SK-N-SH (cell line): ENCODE measurements at regions not wholly inside any gene's neighbourhood (a gene's known extent, or its start where the extent isn't known, plus 50 kb on each side); places are given as distances from the start of the nearest gene placed in this dataset.

Experiments used
- CTCF ChIA-PET: fragments of 300-600, 350-600 bp; formaldehyde crosslinking; extraction: SDS; loops from one replicate; lab custom pipeline; 2021; lab: Yijun Ruan, JAX
- POLR2A ChIA-PET: fragments of 350-600 bp; sonication (Branson Sonifier 250); formaldehyde crosslinking; extraction: SDS; loops from one replicate; lab custom pipeline; 2020; ENCODE audit warnings: antibody characterized with exemption, inconsistent platforms; lab: Yijun Ruan, JAX
- DNase-seq: peaks from one replicate; pipeline ENCODE4 v3.0.0; 2012
- H2AFZ ChIP-seq: fragments of 200-600 bp; sonication (generic); 2 replicates; pipeline ENCODE4 v1.8.1; 2016; ENCODE audit warnings: antibody characterized with exemption, mild to moderate bottlenecking, low read depth
- H3F3A ChIP-seq: fragments of 200-600 bp; sonication (generic); replicated peaks from 2 replicates; pipeline ENCODE3; 2016; ENCODE audit warnings: antibody characterized with exemption, mild to moderate bottlenecking; ENCODE audit not compliant: insufficient read depth
- H3K27ac ChIP-seq, 2 experiments: fragments of 200-500 bp in 1 of 2; fragments of 200-600 bp in 1 of 2; sonication (Bioruptor generic) in 1 of 2; sonication (generic), shearing (Covaris generic) in 1 of 2; 2 replicates each; pipeline versions ENCODE4 v1.5.1 to v1.6.1; 2014 to 2016; ENCODE audit warnings: low read depth in 2 of 2, inconsistent platforms in 1 of 2, low read length in 1 of 2, mild to moderate bottlenecking in 1 of 2, mixed read lengths in 1 of 2
- H3K27me3 ChIP-seq: fragments of 200-600 bp; sonication (generic), shearing (Covaris generic); 2 replicates; pipeline ENCODE4 v1.6.1; 2016; ENCODE audit warnings: mixed run types; ENCODE audit not compliant: insufficient read depth
- H3K36me3 ChIP-seq, 2 experiments: fragments of 200-500 bp in 1 of 2; fragments of 200-600 bp in 1 of 2; sonication (Bioruptor generic) in 1 of 2; sonication (generic) in 1 of 2; replicated peaks in 1 of 2; 2 replicates each; pipeline versions ENCODE3 to v1.5.1; 2014 to 2016; ENCODE audit warnings: low read length in 1 of 2, mild to moderate bottlenecking in 1 of 2; ENCODE audit not compliant: insufficient read depth in 2 of 2, control insufficient read depth in 1 of 2
- H3K4me1 ChIP-seq, 2 experiments: fragments of 200-500 bp in 1 of 2; fragments of 200-600 bp in 1 of 2; sonication (Bioruptor generic) in 1 of 2; sonication (generic), shearing (Covaris generic) in 1 of 2; 2 replicates each; pipeline versions ENCODE4 v1.5.1 to v1.6.1; 2014 to 2016; ENCODE audit warnings: low read depth in 1 of 2, low read length in 1 of 2, mixed run types in 1 of 2; ENCODE audit not compliant: insufficient read depth in 2 of 2, control insufficient read depth in 1 of 2
- H3K4me2 ChIP-seq: fragments of 200-600 bp; sonication (generic), shearing (Covaris generic); 2 replicates; pipeline ENCODE4 v1.6.1; 2017; ENCODE audit warnings: mixed run types
- H3K4me3 ChIP-seq, 2 experiments: fragments of 200-500 bp in 1 of 2; fragments of 200-600 bp in 1 of 2; sonication (Bioruptor generic) in 1 of 2; sonication (generic), shearing (Covaris generic) in 1 of 2; 2 replicates each; pipeline versions ENCODE4 v1.5.1 to v1.8.1; 2014 to 2016; ENCODE audit warnings: low read depth in 2 of 2, inconsistent platforms in 1 of 2, low read length in 1 of 2, mild to moderate bottlenecking in 1 of 2, mixed read lengths in 1 of 2, moderate library complexity in 1 of 2
- H3K79me2 ChIP-seq: fragments of 200-600 bp; sonication (generic); 2 replicates; pipeline ENCODE4 v1.8.1; 2017; ENCODE audit warnings: mild to moderate bottlenecking; ENCODE audit not compliant: insufficient read depth
- H3K9ac ChIP-seq: fragments of 200-600 bp; sonication (generic); 2 replicates; pipeline ENCODE4 v1.6.1; 2017; ENCODE audit warnings: mixed run types
- H3K9me2 ChIP-seq: fragments of 200-600 bp; sonication (generic); 2 replicates; pipeline ENCODE4 v1.6.1; 2017; ENCODE audit warnings: mixed run types
- H3K9me3 ChIP-seq: fragments of 200-600 bp; sonication (generic); 2 replicates; pipeline ENCODE4 v1.6.1; 2017; ENCODE audit warnings: mixed run types, mild to moderate bottlenecking, moderate library complexity
- H4K20me1 ChIP-seq: fragments of 200-600 bp; sonication (generic); 2 replicates; pipeline ENCODE4 v1.6.1; 2017; ENCODE audit warnings: mild to moderate bottlenecking, mixed run types; ENCODE audit not compliant: insufficient read depth
- ELF1 ChIP-seq: IDR thresholded peaks from 2 replicates; pipeline ENCODE4 v1.4.0; 2012
- EP300 ChIP-seq, 2 experiments: IDR thresholded peaks; 2 replicates each; pipeline versions ENCODE4 v1.4.0 to v1.6.1; 2012; ENCODE audit warnings: borderline replicate concordance in 1 of 2, low read depth in 1 of 2, low read length in 1 of 2
- FOSL2 ChIP-seq: IDR thresholded peaks from 2 replicates; pipeline ENCODE4 v1.4.0; 2012; ENCODE audit warnings: low read depth, mild to moderate bottlenecking, moderate library complexity, borderline replicate concordance
- FOXJ3 ChIP-seq: sonication (generic); formaldehyde crosslinking; IDR thresholded peaks from 2 replicates; pipeline ENCODE4 v1.5.1; 2020; ENCODE audit warnings: mild to moderate bottlenecking, missing genetic modification reagents
- FOXM1 ChIP-seq: IDR thresholded peaks from 2 replicates; pipeline ENCODE4 v1.4.0; 2012; ENCODE audit warnings: low read depth, mild to moderate bottlenecking
- JUND ChIP-seq: IDR thresholded peaks from 2 replicates; pipeline ENCODE4 v1.4.0; 2012
- NFIC ChIP-seq: IDR thresholded peaks from 2 replicates; pipeline ENCODE4 v1.4.0; 2012; ENCODE audit warnings: borderline replicate concordance
- NRF1 ChIP-seq: IDR thresholded peaks from 2 replicates; pipeline ENCODE4 v1.6.1; 2012; ENCODE audit warnings: low read depth, mild to moderate bottlenecking, low read length
- RCOR1 ChIP-seq: fragments of 150-350 bp; IDR thresholded peaks from 2 replicates; pipeline ENCODE4 v1.6.1; 2017; ENCODE audit warnings: antibody characterized with exemption, low read length
- RFX5 ChIP-seq: IDR thresholded peaks from 2 replicates; pipeline ENCODE4 v1.6.1; 2012; ENCODE audit warnings: mild to moderate bottlenecking, improper control_type of control experiment, low read length
- RXRA ChIP-seq: IDR thresholded peaks from 2 replicates; pipeline ENCODE4 v1.4.0; 2012; ENCODE audit warnings: low read depth, mild to moderate bottlenecking, borderline replicate concordance
- SIN3A ChIP-seq: IDR thresholded peaks from 2 replicates; pipeline ENCODE4 v1.6.1; 2012; ENCODE audit warnings: low read depth, mild to moderate bottlenecking, low read length, moderate library complexity, borderline replicate concordance
- SMC3 ChIP-seq: IDR thresholded peaks from 2 replicates; pipeline ENCODE4 v1.6.1; 2012; ENCODE audit warnings: low read depth, low read length, improper control_type of control experiment
- TAF1 ChIP-seq: IDR thresholded peaks from 2 replicates; pipeline ENCODE4 v1.6.1; 2012; ENCODE audit warnings: low read depth, mild to moderate bottlenecking, low read length, moderate library complexity, borderline replicate concordance
- TCF12 ChIP-seq: IDR thresholded peaks from 2 replicates; pipeline ENCODE4 v1.4.0; 2012
- TEAD4 ChIP-seq: IDR thresholded peaks from 2 replicates; pipeline ENCODE4 v1.4.0; 2012; ENCODE audit warnings: mild to moderate bottlenecking, borderline replicate concordance; ENCODE audit not compliant: insufficient read depth
- WGBS: methylation state at CpG from one replicate; pipeline ENCODE4 v1.1.6; 2017; ENCODE audit warnings: low lambda C conversion rate; 5-methylcytosine and 5-hydroxymethylcytosine counted together
- TF ChIP-seq, protein P1 (sequence below): fragments of 150-350 bp; IDR thresholded peaks from 2 replicates; pipeline ENCODE4 v1.6.1; 2017; ENCODE audit warnings: antibody characterized with exemption, low read length, low read depth, borderline replicate concordance
- TF ChIP-seq, protein P2 (sequence below): IDR thresholded peaks from 2 replicates; pipeline ENCODE4; 2012
- TF ChIP-seq, protein P3 (sequence below): fragments of 150-350 bp; IDR thresholded peaks from 2 replicates; pipeline ENCODE4 v1.6.1; 2016; ENCODE audit warnings: mild to moderate bottlenecking, low read depth, low read length
- TF ChIP-seq, protein P4 (sequence below): IDR thresholded peaks from 2 replicates; pipeline ENCODE4 v1.4.0; 2012; ENCODE audit warnings: low read depth, borderline replicate concordance
- TF ChIP-seq, protein P5 (sequence below): IDR thresholded peaks from 2 replicates; pipeline ENCODE4 v1.4.0; 2012; ENCODE audit warnings: low read depth, borderline replicate concordance

DNA sequence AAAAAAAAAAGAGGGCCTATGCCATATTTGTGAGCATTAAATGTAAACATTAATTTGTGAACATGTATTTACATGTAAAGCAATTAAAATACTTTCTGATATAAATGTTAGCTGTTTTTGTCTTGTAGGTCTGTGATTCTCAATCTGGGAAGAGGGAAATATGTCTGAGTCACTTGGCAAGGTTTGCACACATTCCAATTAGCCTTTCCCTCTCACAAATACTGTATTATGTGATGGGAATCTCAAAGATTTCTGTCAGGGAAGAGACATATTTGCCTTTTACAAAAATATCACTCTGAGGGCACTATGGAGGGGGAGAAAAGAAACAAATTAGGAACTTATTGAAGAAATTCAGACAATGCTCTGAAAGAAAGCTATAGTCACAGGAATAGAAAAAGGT lies 483.6 kb downstream of the GBE1 start:
- Histone ChIP-seq H3K27ac (peak overlapping the region in 1 of 2 experiments; percentile 59; a peak in 2 of 4 replicates), H3K9me2 (no peaks in the 10 kb centered on the region), H3K27me3 (no peaks in the 10 kb centered on the region), H4K20me1 (no peaks in the 10 kb centered on the region), H3K4me1 (peaks cover 0 to 23% of the 10 kb centered on the region in 2 experiments; a peak in 3 of 4 replicates), H3K9me3 (no peaks in the 10 kb centered on the region), H3K4me2 (peak overlapping the region; percentile 40), H3K79me2 (no peaks in the 10 kb centered on the region), H2AFZ (no peak overlapping the region), H3K36me3 (no peaks in the 10 kb centered on the region), H3K4me3 (no peak overlapping the region), H3K9ac (0 out of 2 replicates have a peak overlapping the region, but pooled peaks have one; percentile 4), H3F3A (peaks cover 19% of the 10 kb centered on the region)
- TF ChIP-seq, protein P1, sequence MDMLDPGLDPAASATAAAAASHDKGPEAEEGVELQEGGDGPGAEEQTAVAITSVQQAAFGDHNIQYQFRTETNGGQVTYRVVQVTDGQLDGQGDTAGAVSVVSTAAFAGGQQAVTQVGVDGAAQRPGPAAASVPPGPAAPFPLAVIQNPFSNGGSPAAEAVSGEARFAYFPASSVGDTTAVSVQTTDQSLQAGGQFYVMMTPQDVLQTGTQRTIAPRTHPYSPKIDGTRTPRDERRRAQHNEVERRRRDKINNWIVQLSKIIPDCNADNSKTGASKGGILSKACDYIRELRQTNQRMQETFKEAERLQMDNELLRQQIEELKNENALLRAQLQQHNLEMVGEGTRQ, result no peak
- peak; percentile 53 for TF ChIP-seq JUND
- TF ChIP-seq RXRA, result no peak
- no peak for TF ChIP-seq SIN3A
- TF ChIP-seq EP300 (IDR thresholded peaks at IDR 0.05; ENCODE audit: borderline replicate concordance in 1 of 2, low read depth in 1 of 2, low read length in 1 of 2), result peak in 1 of 2 experiments; percentile 28; a peak in 1 of 4 replicates
- TF ChIP-seq, protein P2, sequence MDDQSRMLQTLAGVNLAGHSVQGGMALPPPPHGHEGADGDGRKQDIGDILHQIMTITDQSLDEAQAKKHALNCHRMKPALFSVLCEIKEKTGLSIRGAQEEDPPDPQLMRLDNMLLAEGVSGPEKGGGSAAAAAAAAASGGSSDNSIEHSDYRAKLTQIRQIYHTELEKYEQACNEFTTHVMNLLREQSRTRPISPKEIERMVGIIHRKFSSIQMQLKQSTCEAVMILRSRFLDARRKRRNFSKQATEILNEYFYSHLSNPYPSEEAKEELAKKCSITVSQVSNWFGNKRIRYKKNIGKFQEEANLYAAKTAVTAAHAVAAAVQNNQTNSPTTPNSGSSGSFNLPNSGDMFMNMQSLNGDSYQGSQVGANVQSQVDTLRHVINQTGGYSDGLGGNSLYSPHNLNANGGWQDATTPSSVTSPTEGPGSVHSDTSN, result 0 out of 2 replicates have a peak, but pooled peaks have one; percentile 45
- peak; percentile 79 for TF ChIP-seq FOSL2
- peak; percentile 62 for TF ChIP-seq TCF12
- TF ChIP-seq TEAD4, result 0 out of 2 replicates have a peak, but pooled peaks have one; percentile 53
- TF ChIP-seq NFIC, result peak; percentile 82
- CTCF ChIA-PET, result interaction anchor here (1.2 to 1.3 kb wide), 2 partner anchors 10 to 62 kb away, joined by 3 to 6 read pairs; no protein-coding TSS in a partner anchor
- DNase-seq, result no peak
- POLR2A ChIA-PET, result no interaction called here

DNA sequence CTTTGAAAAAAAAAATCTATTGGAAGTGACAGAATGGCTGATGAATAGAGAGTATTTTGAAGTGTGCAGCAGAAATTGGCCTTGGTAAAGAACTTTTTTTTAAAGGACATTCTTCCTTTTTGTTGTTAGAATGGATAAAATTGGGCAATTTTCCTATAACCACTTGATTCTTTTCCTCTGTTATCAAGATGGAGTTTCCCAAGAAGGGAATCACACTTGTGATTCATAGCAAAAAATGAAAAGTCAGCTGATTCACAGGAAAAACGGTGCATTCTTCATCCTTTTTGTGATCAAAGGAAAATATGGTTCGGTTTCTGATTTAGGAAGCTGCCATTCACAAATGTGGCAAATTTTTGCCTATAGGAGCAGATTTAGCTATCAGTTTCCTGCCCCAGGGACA lies 486.8 kb downstream of the GBE1 start:
- Histone ChIP-seq H3K27me3 (no peaks in the 10 kb centered on the region), H3K9ac (no peak overlapping the region), H4K20me1 (no peaks in the 10 kb centered on the region), H3K36me3 (no peaks in the 10 kb centered on the region), H3K79me2 (no peaks in the 10 kb centered on the region), H3K4me3 (no peak overlapping the region), H3K4me2 (no peak overlapping the region), H3K9me3 (no peaks in the 10 kb centered on the region), H3K9me2 (no peaks in the 10 kb centered on the region), H2AFZ (no peak overlapping the region), H3F3A (peaks cover 14% of the 10 kb centered on the region), H3K27ac (no peak overlapping the region), H3K4me1 (peaks cover 0 to 16% of the 10 kb centered on the region in 2 experiments; a peak in 3 of 4 replicates)
- CTCF ChIA-PET, result interaction anchor here (0.5 to 2.1 kb wide), 3 partner anchors 27 to 596 kb away, joined by 3 to 8 read pairs (median 3); no protein-coding TSS in a partner anchor
- DNase-seq, result no peak
- POLR2A ChIA-PET, result no interaction called here
- WGBS, result 75% methylated on average over 2 of the region's 2 CpGs
- TF ChIP-seq, protein P3, sequence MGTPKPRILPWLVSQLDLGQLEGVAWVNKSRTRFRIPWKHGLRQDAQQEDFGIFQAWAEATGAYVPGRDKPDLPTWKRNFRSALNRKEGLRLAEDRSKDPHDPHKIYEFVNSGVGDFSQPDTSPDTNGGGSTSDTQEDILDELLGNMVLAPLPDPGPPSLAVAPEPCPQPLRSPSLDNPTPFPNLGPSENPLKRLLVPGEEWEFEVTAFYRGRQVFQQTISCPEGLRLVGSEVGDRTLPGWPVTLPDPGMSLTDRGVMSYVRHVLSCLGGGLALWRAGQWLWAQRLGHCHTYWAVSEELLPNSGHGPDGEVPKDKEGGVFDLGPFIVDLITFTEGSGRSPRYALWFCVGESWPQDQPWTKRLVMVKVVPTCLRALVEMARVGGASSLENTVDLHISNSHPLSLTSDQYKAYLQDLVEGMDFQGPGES, result no peak
- TF ChIP-seq RCOR1 (no peak), TAF1 (no peak), NRF1 (no peak), SIN3A (no peak), JUND (no peak), FOXJ3 (CRISPR knock-in tag) (no peak), EP300 (IDR thresholded peaks at IDR 0.05; ENCODE audit: borderline replicate concordance in 1 of 2, low read depth in 1 of 2, low read length in 1 of 2) (no peak), SMC3 (no peak), TEAD4 (no peak), RFX5 (no peak), ELF1 (no peak), FOXM1 (no peak), NFIC (no peak)
- TF ChIP-seq, protein P1, result no peak
- TF ChIP-seq, protein P4, sequence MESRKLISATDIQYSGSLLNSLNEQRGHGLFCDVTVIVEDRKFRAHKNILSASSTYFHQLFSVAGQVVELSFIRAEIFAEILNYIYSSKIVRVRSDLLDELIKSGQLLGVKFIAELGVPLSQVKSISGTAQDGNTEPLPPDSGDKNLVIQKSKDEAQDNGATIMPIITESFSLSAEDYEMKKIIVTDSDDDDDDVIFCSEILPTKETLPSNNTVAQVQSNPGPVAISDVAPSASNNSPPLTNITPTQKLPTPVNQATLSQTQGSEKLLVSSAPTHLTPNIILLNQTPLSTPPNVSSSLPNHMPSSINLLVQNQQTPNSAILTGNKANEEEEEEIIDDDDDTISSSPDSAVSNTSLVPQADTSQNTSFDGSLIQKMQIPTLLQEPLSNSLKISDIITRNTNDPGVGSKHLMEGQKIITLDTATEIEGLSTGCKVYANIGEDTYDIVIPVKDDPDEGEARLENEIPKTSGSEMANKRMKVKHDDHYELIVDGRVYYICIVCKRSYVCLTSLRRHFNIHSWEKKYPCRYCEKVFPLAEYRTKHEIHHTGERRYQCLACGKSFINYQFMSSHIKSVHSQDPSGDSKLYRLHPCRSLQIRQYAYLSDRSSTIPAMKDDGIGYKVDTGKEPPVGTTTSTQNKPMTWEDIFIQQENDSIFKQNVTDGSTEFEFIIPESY, result no peak
- TF ChIP-seq, protein P5, sequence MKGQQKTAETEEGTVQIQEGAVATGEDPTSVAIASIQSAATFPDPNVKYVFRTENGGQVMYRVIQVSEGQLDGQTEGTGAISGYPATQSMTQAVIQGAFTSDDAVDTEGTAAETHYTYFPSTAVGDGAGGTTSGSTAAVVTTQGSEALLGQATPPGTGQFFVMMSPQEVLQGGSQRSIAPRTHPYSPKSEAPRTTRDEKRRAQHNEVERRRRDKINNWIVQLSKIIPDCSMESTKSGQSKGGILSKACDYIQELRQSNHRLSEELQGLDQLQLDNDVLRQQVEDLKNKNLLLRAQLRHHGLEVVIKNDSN, result no peak
